PC-9 (cell line): ENCODE measurements at regions not wholly inside any gene's neighbourhood (a gene's known extent, or its start where the extent isn't known, plus 50 kb on each side); places are given as distances from the start of the nearest gene placed in this dataset.

Experiments used
- CTCF ChIP-seq: fragments of 200-600 bp; sonication (generic); conservative IDR thresholded peaks from 2 replicates; pipeline ENCODE4 v1.6.1; 2017; ENCODE audit warnings: mixed run types, antibody characterized with exemption, mild to moderate bottlenecking, moderate library complexity
- EZH2 ChIP-seq: fragments of 200-600 bp; sonication (generic); IDR thresholded peaks from 2 replicates; pipeline ENCODE4 v1.8.0; 2017; ENCODE audit warnings: antibody characterized with exemption, low read depth

GRCh38 chr10:128297709-128298378, 171.6 kb upstream of the MKI67 start:
- TF ChIP-seq CTCF (no peak), EZH2 (no peak)
